K562 (cell line): ENCODE measurements at regions not wholly inside any gene's neighbourhood (a gene's known extent, or its start where the extent isn't known, plus 50 kb on each side); places are given as distances from the start of the nearest gene placed in this dataset.

Experiments used
- ATAC-seq: fragments of 200-7000 bp; cut with Tn5 transposase; 3 replicates; pipeline ENCODE4 v1.9.1; 2020; ENCODE audit warnings: moderate library complexity
- BruUV-seq: library from RNA; stranded (reverse); fragments of 400-500 nt; replicated peaks from 2 replicates; lab custom pipeline; 2021; lab: Mats Ljungman, UMichigan
- CTCF ChIA-PET: fragments of 300-600 bp; formaldehyde crosslinking; extraction: SDS; loops from one replicate; lab custom pipeline; 2021; ENCODE audit warnings: low intra/inter-chr PET ratio; lab: Yijun Ruan, JAX
- POLR2A ChIA-PET: fragments of 300-600, 350-650 bp; sonication (Branson Sonifier 250); formaldehyde crosslinking; extraction: SDS; loops from one replicate; lab custom pipeline; 2021; ENCODE audit warnings: antibody characterized with exemption, inconsistent platforms; lab: Yijun Ruan, JAX
- DNase-seq, 4 experiments: peaks; one replicate each; pipeline versions ENCODE4 v3.0.0 to v3.0.0-alpha.2; 2011 to 2018; ENCODE audit warnings: low spot score in 3 of 4, mixed read lengths in 3 of 4; ENCODE audit errors: extremely low read depth in 1 of 4
- FAIRE-seq: peaks from 2 replicates; lab custom pipeline; 2011; peaks lifted over from hg19 to GRCh38; lab: Jason Lieb, UNC
- H2AFZ ChIP-seq: 2 replicates; pipeline ENCODE4 v1.6.0; 2011; ENCODE audit warnings: low read depth, low read length, control low read depth, inconsistent platforms
- H3K27ac ChIP-seq: fragments of 200-600 bp; 3 replicates; pipeline ENCODE4 v1.8.0; 2011; ENCODE audit warnings: low read depth, mild to moderate bottlenecking, control low read depth, inconsistent platforms, low read length, moderate library complexity, mixed read lengths; ENCODE audit errors: extremely low read depth
- H3K27me3 ChIP-seq, 2 experiments: fragments of 300-600 bp in 1 of 2; 2 replicates in 1 of 2; 3 replicates in 1 of 2; pipeline versions ENCODE4 v1.6.0 to v1.8.0; 2011; ENCODE audit warnings: inconsistent platforms in 2 of 2, low read length in 2 of 2, mild to moderate bottlenecking in 1 of 2, mixed read lengths in 1 of 2, moderate library complexity in 1 of 2; ENCODE audit not compliant: control insufficient read depth in 2 of 2, insufficient read depth in 2 of 2
- H3K36me3 ChIP-seq: fragments of 300-600 bp; 3 replicates; pipeline ENCODE4 v1.8.0; 2011; ENCODE audit warnings: mild to moderate bottlenecking, low read length, inconsistent platforms; ENCODE audit not compliant: control insufficient read depth, insufficient read depth
- H3K4me1 ChIP-seq, 2 experiments: fragments of 200-600 bp in 1 of 2; replicated peaks in 1 of 2; 2 replicates in 1 of 2; 3 replicates in 1 of 2; pipeline versions ENCODE4 v1.5.1 to v1.8.0; 2011; ENCODE audit warnings: inconsistent platforms in 2 of 2, low read length in 2 of 2, mild to moderate bottlenecking in 1 of 2, mixed read lengths in 1 of 2, moderate library complexity in 1 of 2; ENCODE audit not compliant: control insufficient read depth in 2 of 2, insufficient read depth in 2 of 2
- H3K4me2 ChIP-seq: 2 replicates; pipeline ENCODE4 v1.6.1; 2011; ENCODE audit warnings: low read length, control low read depth, inconsistent platforms, mixed read lengths; ENCODE audit not compliant: insufficient read depth
- H3K4me3 ChIP-seq: fragments of 200-600 bp; sonication (generic), shearing (Covaris generic); 2 replicates; pipeline ENCODE4 v1.5.1; 2016; ENCODE audit warnings: control low read depth, inconsistent platforms
- H3K79me2 ChIP-seq: fragments of 200-600 bp; 3 replicates; pipeline ENCODE4 v1.8.0; 2011; ENCODE audit warnings: low read length, inconsistent platforms; ENCODE audit not compliant: control insufficient read depth, insufficient read depth
- H3K9ac ChIP-seq, 2 experiments: 2 replicates each; pipeline versions ENCODE4 v1.6.0 to v1.6.1; 2011; ENCODE audit warnings: low read depth in 2 of 2, low read length in 2 of 2, control low read depth in 1 of 2, inconsistent platforms in 1 of 2, mild to moderate bottlenecking in 1 of 2, mixed read lengths in 1 of 2; ENCODE audit not compliant: insufficient read depth in 1 of 2
- H3K9me1 ChIP-seq: one replicate; pipeline ENCODE4 v1.6.0; 2011; ENCODE audit warnings: inconsistent platforms, mild to moderate bottlenecking, low read length, moderate library complexity; ENCODE audit not compliant: control insufficient read depth, insufficient read depth
- H3K9me3 ChIP-seq: replicated peaks from 2 replicates; pipeline ENCODE4 v1.5.1; 2011; ENCODE audit warnings: low read depth, low read length, inconsistent platforms; ENCODE audit not compliant: control insufficient read depth, insufficient read depth
- H4K20me1 ChIP-seq: replicated peaks from 2 replicates; pipeline ENCODE4 v1.6.1; 2011; ENCODE audit warnings: low read length, inconsistent platforms, mixed read lengths; ENCODE audit not compliant: control insufficient read depth, insufficient read depth
- PTTG1 ChIP-seq: fragments of 450-650 bp; IDR thresholded peaks from 2 replicates; pipeline ENCODE4 v1.6.1; 2016; ENCODE audit warnings: low read depth, mild to moderate bottlenecking, missing genetic modification characterization, missing compliant biosample characterization
- SMARCA4 ChIP-seq: fragments of 450-650 bp; IDR thresholded peaks from 2 replicates; pipeline ENCODE4 v1.6.1; 2016
- TSHZ1 ChIP-seq: fragments of 250-450 bp; sonication (Bioruptor Pico); IDR thresholded peaks from 2 replicates; pipeline ENCODE4 v1.4.0; 2020; ENCODE audit warnings: mild to moderate bottlenecking, moderate library complexity
- ZBTB11 ChIP-seq, 3 experiments: fragments of 200-800 bp in 1 of 3; fragments of 250-450 bp in 1 of 3; fragments of 450-650 bp in 1 of 3; sonication (Bioruptor Pico) in 1 of 3; sonication (Bioruptor generic) in 1 of 3; formaldehyde crosslinking in 1 of 3; IDR thresholded peaks; 2 replicates each; pipeline versions ENCODE4 v1.6.1 to v1.8.0; 2016 to 2022; ENCODE audit warnings: mild to moderate bottlenecking in 2 of 3, missing genetic modification characterization in 2 of 3, missing compliant biosample characterization in 1 of 3, moderate library complexity in 1 of 3
- ZMIZ1 ChIP-seq, 2 experiments: fragments of 150-350 bp in 1 of 2; IDR thresholded peaks; 2 replicates each; pipeline ENCODE4 v1.6.1; 2012 to 2016; ENCODE audit warnings: low read depth in 2 of 2, low read length in 2 of 2, mild to moderate bottlenecking in 1 of 2, moderate library complexity in 1 of 2
- WGBS: fragments of 100-300 bp; shearing (Covaris generic); methylation state at CpG from one replicate; pipeline ENCODE4 v1.1.6; 2016; ENCODE audit warnings: low coverage, mixed read lengths; ENCODE audit not compliant: insufficient coverage; ENCODE audit errors: missing lambda C conversion rate; 5-methylcytosine and 5-hydroxymethylcytosine counted together
- in situ Hi-C: fragments of 300-500 bp; cut with MboI; formaldehyde crosslinking; loops from 4 replicates; pipeline ENCODE4 v1.15.0; 2018; ENCODE audit warnings: inconsistent platforms, mixed read lengths
- intact Hi-C: fragments of 100-400 bp; cut with micrococcal nuclease; formaldehyde crosslinking; loops from 2 replicates; pipeline ENCODE4 v1.14.2; 2022

- POLR2A ChIA-PET, result no interaction called here
Measured at GRCh38 chr20:54928564-54928963, 453.2 kb downstream of the DOK5 start.

More at GRCh38 chr20:54928564-54928963, 453.2 kb downstream of the DOK5 start:
- Histone ChIP-seq H3K27me3 (no peaks in the 10 kb centered on the region), H3K27ac (no peak overlapping the region), H3K9me1 (no peaks in the 10 kb centered on the region), H4K20me1 (no peaks in the 10 kb centered on the region), H3K4me1 (no peaks in the 10 kb centered on the region), H3K4me3 (no peak overlapping the region), H3K79me2 (no peaks in the 10 kb centered on the region), H3K9ac (no peak overlapping the region), H3K9me3 (no peaks in the 10 kb centered on the region; the same call in 1 of the 2 replicates), H2AFZ (no peak overlapping the region), H3K36me3 (no peaks in the 10 kb centered on the region), H3K4me2 (no peak overlapping the region)
- CTCF ChIA-PET, result no interaction called here
- ATAC-seq, result no peak
- BruUV-seq, result no TSS peak
- no peak for TF ChIP-seq ZMIZ1 (IDR thresholded peaks at IDR 0.05; ENCODE audit: low read depth in 2 of 2, low read length in 2 of 2)
- TF ChIP-seq SMARCA4, result no peak
- no peak for TF ChIP-seq PTTG1 (tag)
- peak in 1 of 3 experiments; percentile 67; a peak in 1 of 6 replicates for TF ChIP-seq ZBTB11 (CRISPR knock-in tag; IDR thresholded peaks at IDR 0.05)
- no peak for TF ChIP-seq TSHZ1 (CRISPR knock-in tag)
- in situ Hi-C loops (no loop called here), intact Hi-C loops (no loop called here)
- DNase-seq, result no peak
- WGBS, result 6% methylated on average over 1 of the region's 1 CpG
- no peak for FAIRE-seq
